ENCODE measurements at regions not wholly inside any gene's neighbourhood (a gene's known extent, or its start where the extent isn't known, plus 50 kb on each side); places are given as distances from the start of the nearest gene placed in this dataset.
"Not testable (repeated sequence)": the region's sequence is repeated elsewhere in the genome, so short reads cannot be mapped to it uniquely, and the experiment has no call there.

- not testable (repeated sequence) for DNase-seq (ENCODE audit: low read depth in 2 of 3, low spot score in 1 of 3)
These were observed 390.8 kb upstream of the SLC10A2 start for GRCh38 chr13:103457050-103457449.

GRCh38 chr13:103451656-103452055, 385.4 kb upstream of the SLC10A2 start:
- DNase-seq (ENCODE audit: low read depth in 2 of 3, low spot score in 1 of 3), result no peak

DNA sequence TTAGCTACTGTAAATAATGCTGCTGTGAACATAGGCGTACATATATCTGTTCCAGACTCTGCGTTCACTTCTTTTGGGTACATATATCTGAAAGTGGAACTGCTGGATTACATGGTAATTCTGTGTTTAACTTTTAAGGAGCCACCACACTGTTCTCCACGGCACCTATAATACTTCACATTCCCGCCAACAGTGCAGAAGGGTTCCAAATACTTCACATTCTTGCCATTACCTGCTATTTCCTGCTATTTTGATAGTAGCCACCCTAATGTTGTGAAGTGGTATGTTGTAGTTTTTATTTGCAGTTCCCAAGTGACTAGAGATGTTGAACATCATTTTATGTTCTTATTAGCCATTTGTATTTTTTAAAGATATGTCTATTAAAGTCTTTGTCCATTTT, 377.4 kb upstream of the SLC10A2 start:
- DNase-seq (ENCODE audit: low read depth in 2 of 3, low spot score in 1 of 3), result no peak

DNA sequence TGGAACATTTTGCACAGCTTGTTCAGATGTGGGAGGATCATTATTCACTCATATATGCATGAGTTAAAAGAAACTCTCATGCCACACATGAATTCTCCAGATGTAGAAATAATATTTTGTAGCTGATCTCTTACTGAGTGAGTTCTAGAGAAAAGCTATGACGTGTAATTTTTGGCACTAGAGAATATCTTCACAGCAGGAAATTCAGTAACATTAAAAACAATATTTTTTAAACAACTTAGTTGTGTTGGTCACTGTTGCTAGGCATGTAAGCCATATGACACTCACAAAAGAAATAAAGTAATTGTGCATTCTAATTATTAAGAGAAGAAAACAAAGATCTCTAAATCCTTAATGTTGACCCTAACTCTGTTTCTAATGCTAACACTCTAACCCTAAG, 371.4 kb upstream of the SLC10A2 start:
- no peak for DNase-seq (ENCODE audit: low read depth in 2 of 3, low spot score in 1 of 3)

GRCh38 chr13:103436057-103436654, 369.9 kb upstream of the SLC10A2 start:
- DNase-seq (ENCODE audit: low read depth in 2 of 3, low spot score in 1 of 3), result no peak

DNA sequence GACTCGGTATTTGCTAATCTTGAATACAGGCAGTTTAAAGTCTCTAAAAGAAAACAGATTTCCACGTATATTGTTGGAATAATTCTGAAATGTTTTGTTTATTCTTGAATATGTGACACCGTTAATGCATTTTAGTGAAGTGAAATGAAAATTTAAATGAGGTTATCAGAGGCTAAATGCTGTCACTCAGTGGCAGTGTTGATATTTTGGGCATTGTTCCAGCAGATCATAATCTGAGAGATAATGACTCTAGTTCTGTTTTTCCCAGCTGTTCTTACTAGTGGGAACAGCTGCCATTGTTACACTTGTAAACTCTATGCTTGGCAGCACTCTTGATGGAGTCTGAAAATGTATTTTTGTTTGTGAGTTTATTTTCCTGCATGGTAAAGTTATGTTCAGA, 365.6 kb upstream of the SLC10A2 start:
- DNase-seq (ENCODE audit: low read depth in 2 of 3, low spot score in 1 of 3), result no peak

- DNase-seq (ENCODE audit: low read depth in 2 of 3, low spot score in 1 of 3), result no peak
These were observed 364.2 kb upstream of the SLC10A2 start for GRCh38 chr13:103430368-103430767.

DNA sequence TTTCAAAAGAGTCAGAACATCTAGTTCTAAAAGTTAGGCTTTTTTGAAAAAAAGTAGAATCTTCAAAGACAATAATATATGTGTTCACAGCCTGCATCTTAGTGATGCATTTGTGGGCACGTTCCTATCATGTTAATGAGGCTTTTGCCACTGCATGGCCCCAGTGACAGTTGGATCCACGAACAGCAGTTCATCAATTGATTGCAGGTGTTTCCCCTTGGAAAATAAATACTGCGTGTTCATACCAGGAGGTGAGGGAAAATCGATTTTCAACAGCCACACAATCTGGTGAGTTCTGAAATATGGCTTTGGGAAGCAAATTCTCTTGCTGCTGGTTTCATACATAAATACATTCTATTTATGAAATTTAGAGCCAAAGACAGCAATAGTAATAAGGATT, 343.8 kb upstream of the SLC10A2 start:
- no peak for DNase-seq (ENCODE audit: low read depth in 2 of 3, low spot score in 1 of 3)

DNA sequence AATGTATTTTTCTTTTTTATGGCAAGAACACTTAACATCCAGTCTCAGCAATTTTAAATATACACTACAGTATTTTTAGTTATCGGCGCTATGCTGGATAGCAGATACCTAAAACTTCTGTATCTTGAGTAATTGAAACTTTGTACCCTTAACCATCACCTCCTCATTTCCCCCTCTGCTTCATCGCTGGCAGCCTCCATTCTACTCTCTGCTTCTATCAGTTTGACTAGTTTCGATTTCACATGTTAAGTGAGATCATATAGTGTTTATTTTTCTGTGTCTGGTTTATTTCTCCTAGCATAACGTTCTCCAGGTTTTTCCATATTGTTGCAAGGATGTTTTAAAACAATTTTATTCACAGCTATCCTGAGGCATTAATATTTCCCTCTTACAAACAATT, 340.8 kb upstream of the SLC10A2 start:
- DNase-seq (ENCODE audit: low read depth in 2 of 3, low spot score in 1 of 3), result no peak

DNA sequence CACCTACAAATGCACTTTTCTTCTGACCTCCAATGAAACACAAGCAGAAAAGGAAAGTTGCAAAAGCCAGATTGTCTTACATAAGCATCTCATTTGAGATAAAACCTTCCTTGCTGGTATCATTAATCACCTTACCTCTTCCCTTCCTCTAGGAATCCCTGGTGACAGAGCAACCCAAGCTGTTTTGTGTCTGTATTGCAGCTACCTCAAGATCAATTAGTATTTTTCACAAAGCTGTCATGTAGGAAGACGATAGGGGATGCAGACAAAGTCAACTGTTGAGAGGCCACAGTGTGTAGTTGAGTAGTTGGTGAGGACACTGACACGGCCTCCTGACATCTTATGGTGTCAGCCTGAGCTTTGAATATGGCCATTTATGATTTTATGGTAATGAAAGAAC, 339.1 kb upstream of the SLC10A2 start:
- DNase-seq (ENCODE audit: low read depth in 2 of 3, low spot score in 1 of 3), result no peak

- no peak for DNase-seq (ENCODE audit: low read depth in 2 of 3, low spot score in 1 of 3)
These were observed 337.6 kb upstream of the SLC10A2 start for GRCh38 chr13:103403814-103404213.

- no peak for DNase-seq (ENCODE audit: low read depth in 2 of 3, low spot score in 1 of 3)
These were observed 337.0 kb upstream of the SLC10A2 start for GRCh38 chr13:103403148-103403740.

DNA sequence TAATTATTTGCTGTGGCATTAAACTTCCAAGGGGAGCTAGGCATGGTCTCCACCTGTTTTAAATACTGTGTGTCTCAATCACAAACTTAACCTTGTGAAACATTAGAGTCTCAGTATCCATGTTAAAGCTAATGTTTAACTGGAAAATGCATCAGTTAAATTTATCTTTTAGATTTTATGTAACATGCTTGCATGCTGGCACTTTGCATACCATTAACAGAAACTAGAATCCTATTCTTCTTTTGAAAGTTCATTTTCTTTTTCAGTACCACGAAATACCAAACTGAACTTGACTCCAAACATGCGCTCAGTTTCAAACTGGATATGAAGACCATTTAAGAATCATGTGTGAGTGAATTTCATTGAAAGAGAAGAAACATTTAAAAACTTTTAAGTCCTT, 328.9 kb upstream of the SLC10A2 start:
- DNase-seq (ENCODE audit: low read depth in 2 of 3, low spot score in 1 of 3), result no peak

DNA sequence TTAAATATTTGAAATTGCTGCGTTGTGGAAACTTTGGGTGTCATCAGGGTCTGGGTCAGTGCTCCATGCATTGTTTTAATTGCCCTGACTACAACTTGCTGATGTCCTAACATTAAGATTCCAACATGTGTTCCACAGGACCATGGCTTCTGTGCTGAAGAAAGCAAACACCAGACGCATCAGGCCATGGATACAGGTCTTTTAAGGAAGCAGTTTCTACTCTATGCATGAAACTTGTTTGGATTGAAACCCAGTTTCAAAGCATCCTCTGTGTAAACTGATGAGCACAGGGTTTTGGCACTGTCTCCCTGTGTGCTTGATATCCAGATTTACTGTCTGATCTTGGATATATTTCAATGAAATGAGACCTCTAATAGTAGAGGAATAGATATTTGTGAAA, 328.4 kb upstream of the SLC10A2 start:
- no peak for DNase-seq (ENCODE audit: low read depth in 2 of 3, low spot score in 1 of 3)

- no peak for DNase-seq (ENCODE audit: low read depth in 2 of 3, low spot score in 1 of 3)
These were observed 325.7 kb upstream of the SLC10A2 start for GRCh38 chr13:103391936-103392335.

- no peak for DNase-seq (ENCODE audit: low read depth in 2 of 3, low spot score in 1 of 3)
These were observed 322.6 kb upstream of the SLC10A2 start for GRCh38 chr13:103388839-103389238.

DNA sequence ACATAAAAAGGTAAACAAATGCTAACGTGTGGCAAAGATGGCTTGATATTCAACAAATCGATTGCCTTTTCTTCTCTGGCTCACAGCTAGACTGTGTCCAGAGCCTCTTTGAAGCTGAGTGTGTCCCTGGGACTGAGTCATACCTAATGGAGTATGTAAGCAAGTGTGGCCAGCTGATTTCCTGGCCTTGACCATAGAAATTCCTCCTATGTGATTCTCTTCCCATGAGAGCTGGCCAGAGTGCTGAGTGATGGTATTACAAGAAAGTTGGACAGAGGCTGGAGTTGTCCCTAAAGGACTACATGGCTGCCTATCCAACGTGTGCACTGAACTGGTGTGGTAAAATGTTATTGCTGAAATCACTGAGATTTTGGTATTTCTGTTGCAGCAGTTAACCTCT, 320.1 kb upstream of the SLC10A2 start:
- DNase-seq (ENCODE audit: low read depth in 2 of 3, low spot score in 1 of 3), result no peak

DNA sequence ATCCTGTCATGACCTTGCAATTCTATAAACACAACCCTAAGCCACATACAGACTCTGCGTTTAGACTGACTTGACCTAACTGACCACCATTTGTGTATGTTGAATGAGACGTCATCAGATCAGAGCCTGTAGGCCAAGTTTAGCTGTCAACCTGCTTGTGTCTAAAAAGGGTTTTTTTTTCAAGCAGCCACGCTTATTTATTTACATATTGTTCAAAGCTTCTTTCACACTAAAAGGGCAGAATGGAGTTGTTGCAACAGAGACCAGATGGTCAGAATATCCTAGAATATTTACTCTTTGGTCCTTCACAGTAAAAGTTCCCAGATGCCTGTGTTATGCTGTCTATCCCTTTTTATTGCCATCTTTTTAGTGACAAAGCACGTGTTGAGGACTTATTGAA, 307.7 kb upstream of the SLC10A2 start:
- DNase-seq (ENCODE audit: low read depth in 2 of 3, low spot score in 1 of 3), result no peak

DNA sequence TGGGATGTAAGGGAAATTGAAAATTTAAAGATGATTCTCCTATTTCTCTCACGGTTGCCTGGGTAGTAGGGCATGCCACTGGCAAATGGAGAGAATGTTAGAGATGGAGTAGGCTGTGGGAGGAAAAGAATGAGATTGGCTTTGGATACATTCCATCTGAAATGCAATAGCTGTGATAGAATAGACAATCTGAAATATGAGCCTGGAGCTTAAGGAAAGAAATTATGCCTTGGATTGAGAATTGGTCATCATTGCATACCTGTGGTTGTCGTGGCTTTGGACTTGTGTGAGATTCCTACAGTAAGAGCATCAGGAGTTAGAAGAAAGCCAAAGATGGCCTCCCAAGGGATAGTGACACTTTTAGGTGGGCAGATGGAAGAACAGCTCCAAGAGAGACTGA, 305.1 kb upstream of the SLC10A2 start:
- DNase-seq (ENCODE audit: low read depth in 2 of 3, low spot score in 1 of 3), result no peak

DNA sequence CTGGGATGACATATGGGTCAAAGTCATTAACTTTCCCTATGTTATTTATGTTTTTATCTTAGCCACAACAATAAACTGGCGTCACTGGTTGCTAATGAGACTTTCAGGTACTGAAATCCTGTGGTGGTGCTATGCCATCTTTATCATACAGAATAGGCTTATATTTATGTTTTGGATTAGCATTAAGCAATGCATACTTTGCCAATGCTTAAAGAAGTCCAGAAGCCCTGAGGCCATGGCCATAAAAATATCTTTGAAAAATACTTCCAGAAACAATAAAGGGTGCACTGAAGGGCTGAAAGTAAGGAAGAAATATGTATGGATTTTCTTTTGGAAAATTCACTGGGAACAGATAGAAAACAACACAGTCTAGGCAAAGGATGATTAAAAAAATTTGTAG, 304.6 kb upstream of the SLC10A2 start:
- DNase-seq (ENCODE audit: low read depth in 2 of 3, low spot score in 1 of 3), result no peak

DNA sequence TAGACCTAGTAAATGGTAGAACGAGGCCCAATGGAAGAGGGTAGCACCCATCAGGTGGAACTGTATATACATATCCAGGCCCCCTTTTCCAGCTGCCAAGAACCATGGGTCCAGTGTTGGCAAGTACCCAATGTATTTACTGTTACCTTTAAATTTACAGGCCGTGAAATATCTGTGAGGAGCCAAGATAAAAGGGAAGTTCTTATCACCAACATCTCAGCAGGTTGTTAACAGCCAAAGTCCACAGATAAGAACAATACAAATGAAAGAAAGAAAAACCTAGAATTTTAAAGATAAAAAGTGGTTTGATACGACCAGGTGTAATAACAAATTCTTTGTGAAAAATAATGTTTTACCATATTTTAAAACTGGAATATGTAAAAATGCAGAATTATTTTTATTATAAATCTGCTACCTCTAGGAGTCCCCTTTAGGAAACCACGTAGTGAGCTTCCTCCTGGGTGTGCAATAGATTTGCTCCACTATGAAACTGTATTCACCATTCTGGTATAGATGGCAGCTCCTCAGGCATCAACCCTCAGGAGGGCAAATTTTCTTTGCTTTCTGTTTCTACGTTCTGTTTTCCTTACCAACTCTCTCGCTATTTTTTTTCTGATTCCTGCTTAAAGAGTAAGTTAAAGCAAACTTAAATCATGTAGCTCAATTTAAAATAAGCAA, 292.2 kb upstream of the SLC10A2 start:
- no peak for DNase-seq (ENCODE audit: low read depth in 2 of 3, low spot score in 1 of 3)

- DNase-seq (ENCODE audit: low read depth in 2 of 3, low spot score in 1 of 3), result no peak
These were observed 290.1 kb upstream of the SLC10A2 start for GRCh38 chr13:103356226-103356864.
